ENCODE measurements at regions not wholly inside any gene's neighbourhood (a gene's known extent, or its start where the extent isn't known, plus 50 kb on each side); places are given as distances from the start of the nearest gene placed in this dataset.
"Not testable (repeated sequence)": the region's sequence is repeated elsewhere in the genome, so short reads cannot be mapped to it uniquely, and the experiment has no call there.

GRCh38 chr15:20142410-20142809 lies 399.2 kb downstream of the GOLGA6L6 start:
- not testable (repeated sequence) for TF ChIP-seq CTCF (IDR thresholded peaks at IDR 0.05); ZFX (IDR thresholded peaks at IDR 0.05; ENCODE audit: borderline replicate concordance)

All from 22Rv1 (cell line).